NCI-H1930 (cell line): ENCODE measurements at regions not wholly inside any gene's neighbourhood (a gene's known extent, or its start where the extent isn't known, plus 50 kb on each side); places are given as distances from the start of the nearest gene placed in this dataset.
"Not testable (repeated sequence)": the region's sequence is repeated elsewhere in the genome, so short reads cannot be mapped to it uniquely, and the experiment has no call there.

Experiments
- DNase-seq, 2 experiments: peaks; one replicate each; lab custom pipeline; 2025; lab: John Stamatoyannopoulos, UW

DNA sequence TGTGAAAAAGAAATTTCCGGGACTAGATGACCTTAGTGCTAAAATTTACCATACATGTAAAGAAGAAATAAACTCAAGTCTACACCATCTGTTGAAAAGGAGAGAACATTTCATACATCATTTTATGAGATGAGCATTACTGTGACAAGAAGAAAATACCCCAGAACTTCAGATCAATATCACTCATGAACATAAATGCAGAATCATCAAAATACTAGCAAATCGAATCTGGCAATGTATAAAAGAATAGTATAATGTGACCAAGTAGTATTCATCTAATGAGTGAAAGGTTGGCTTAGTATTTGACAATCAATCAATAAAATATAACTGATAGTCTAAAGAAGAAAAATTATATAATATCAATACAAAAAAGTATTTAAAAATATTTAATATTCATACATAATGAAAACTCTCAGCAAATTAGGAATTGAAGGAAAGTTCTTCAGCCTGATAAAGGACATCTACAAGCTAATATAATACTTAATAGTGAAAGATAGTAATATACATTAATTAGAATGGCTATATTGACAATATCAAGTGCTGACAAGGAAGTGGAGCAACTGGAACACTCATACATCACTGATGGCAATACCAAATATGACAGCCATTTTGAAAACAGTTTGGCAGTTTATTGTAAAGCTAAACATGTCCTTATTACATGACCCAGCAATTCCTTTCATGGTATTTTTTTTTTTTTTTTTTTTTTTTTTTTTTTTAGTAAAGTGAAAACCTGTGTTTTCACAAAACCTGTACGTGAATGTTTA lies 231.4 kb upstream of the ZEB2 start:
- DNase-seq, result no peak

GRCh38 chr2:144749188-144749587 lies 229.3 kb upstream of the ZEB2 start:
- DNase-seq, result no peak

DNA sequence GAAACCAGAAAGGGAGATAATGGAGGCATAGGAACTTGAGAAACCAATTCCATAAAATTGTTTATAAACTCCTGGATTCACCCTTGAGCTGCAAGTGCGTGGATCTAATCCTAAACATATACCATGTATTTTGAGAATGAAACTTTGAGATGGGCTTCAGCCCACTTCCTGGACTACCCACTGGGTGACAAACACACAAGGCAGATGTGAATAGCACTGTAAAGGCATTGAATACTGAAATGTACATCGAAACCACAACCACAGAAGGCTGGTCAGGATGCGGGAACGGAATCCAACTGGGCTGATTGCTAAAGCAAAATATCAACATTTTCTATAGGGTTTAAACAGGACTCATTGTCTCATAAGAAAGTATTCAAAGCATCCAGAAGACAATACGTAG lies 228.5 kb upstream of the ZEB2 start:
- no peak for DNase-seq

DNA sequence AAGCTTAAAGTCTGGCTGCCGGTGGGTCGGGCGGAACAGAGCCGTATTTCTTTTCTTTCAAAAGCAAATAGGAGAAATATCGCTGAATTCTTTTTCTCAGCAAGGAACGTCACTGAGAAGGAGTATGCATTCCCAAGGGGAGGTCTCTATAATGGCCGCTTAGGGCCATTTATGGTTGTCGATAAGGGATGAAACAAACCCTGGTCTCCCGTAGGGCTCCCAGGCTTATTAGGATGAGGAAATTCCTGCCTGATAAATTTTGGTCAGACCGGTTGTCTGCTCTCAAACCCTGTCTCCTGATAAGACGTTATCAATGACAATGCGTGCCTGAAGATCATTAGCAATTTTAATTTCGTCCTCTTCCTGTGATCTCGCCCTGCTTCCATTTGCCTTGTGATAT lies 227.7 kb upstream of the ZEB2 start:
- DNase-seq, result no peak

DNA sequence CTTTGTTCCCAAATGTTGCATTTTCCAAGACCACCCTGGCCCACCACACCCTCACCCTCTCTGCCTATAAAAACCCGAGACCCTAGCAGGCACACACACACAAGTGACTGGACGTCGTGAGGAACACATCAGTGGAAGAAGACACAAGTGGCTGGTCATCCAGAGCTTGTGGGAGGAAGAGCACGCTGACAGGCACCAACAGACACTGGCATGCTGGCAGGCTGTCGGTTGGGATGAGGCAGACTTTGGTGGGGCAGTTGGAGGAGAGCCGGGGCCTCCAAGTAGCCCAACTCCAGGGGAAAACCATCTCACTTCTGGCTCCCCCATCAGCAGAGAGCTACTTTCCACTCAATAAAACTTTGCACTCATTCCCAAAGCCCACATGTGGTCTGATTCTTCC lies 225.5 kb upstream of the ZEB2 start:
- no peak for DNase-seq

DNA sequence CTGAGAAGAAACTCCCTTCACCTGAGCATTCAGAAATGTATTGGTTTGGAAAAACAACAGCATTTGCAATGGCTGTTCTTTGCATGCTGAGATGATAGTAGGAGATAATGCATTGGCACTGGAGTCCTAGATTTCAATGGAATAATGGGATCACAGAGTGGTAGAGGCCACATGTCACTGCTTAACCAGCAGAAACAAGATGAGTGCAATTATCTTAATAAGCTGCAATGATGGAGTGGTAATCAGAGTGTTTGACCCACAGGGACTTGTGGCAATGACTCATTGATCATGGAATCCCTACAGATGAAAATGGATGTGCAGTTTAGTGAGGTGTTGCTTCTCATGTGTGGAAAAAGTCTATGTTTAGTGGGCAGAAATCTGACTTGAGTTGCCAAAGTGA lies 218.8 kb upstream of the ZEB2 start:
- no peak for DNase-seq

- no peak for DNase-seq
Measured at GRCh38 chr2:144730711-144731110, 210.8 kb upstream of the ZEB2 start.

DNA sequence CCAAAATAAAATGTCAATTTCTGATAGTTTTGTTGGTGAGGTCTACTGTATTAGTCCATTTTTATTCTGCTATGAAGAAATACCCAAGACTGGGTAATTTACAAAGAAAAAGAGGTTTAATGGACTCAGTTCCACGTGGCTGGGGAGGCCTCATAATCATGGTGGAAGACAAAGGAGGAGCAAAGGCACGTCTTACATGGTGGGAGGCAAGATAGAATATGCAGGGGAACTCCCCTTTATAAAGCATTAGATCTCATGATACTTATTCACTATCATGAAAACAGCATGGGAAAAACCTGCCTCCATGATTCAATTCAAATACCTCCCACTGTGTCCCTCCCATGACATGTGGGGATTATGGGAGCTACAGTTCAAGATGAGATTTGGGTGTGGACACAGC lies 204.5 kb upstream of the ZEB2 start:
- DNase-seq, result not testable (repeated sequence)

DNA sequence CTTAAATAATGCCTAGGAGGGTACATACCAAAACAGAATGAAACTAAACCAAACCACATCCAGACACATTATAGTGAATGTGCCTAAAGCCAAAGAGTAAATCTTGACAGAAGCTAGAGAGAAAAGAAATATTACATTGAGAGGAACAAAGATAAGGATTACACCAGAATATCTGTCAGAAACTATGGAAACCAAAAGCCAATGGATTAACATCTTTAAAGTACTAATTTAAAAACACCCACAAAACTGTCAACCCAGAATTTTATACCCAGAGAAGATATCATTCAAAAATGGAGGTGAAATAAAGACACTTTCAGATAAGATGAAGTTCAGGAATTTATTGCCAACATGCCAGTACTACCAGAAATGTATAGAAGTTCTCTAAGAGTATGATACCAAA lies 198.5 kb upstream of the ZEB2 start:
- DNase-seq, result no peak

DNA sequence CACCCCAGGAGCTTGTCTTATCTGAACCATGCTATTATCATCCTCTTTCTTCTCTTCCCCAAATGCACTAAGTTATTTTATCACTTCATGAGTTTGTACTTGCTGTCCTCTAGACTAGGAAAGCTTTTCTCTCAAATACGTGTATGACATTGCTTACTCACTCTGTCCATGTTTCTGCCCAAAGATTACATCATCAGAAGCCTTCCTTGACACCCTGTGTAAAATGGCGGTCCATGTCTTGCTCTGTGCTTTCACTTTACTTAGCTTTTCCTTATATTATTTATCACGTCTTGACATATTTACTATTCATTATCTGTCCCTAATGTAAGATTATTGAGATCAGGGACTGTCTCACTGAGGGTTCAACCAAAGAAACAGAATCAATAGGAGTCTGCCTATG lies 196.1 kb upstream of the ZEB2 start:
- no peak for DNase-seq

DNA sequence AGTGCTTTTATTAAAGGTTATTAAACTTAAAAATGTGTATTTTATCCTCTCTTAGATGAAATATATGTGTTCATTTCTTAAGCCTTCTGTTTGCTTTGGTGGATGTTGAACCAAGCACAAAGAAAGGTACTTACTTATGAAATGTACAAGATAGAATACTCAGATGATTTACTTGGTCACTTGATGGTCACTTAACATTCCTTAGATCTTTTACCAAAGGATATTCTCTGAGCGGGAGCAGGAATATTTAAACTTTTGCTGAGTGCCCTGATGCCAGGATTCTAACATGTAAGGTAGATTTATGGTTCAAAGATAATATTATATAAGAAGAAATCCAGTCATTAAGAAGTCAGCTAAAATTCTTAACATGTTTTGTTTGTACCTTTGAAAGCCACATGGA lies 193.5 kb upstream of the ZEB2 start:
- DNase-seq, result no peak

DNA sequence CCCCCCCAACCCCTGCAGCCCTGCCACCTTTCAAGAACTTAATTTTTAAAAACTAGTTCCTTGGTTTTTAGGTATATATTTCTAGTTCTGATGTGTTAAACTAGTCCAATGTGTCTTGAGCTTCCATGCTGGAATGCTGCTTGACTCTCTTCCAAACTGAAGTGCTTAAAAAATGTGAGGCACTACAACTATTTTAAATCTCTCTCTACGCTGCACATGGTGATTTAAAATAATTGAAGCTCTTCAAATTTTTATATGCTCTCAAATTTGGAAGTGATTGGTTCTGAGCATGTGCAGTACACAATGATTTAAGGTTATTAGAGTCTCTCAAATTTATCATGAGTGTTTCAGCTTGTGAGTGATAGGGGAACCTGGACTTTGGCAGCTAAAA lies 192.6 kb upstream of the ZEB2 start:
- no peak for DNase-seq

GRCh38 chr2:144711630-144712549 lies 192.0 kb upstream of the ZEB2 start:
- DNase-seq, result no peak

GRCh38 chr2:144711084-144711483 lies 191.2 kb upstream of the ZEB2 start:
- no peak for DNase-seq

DNA sequence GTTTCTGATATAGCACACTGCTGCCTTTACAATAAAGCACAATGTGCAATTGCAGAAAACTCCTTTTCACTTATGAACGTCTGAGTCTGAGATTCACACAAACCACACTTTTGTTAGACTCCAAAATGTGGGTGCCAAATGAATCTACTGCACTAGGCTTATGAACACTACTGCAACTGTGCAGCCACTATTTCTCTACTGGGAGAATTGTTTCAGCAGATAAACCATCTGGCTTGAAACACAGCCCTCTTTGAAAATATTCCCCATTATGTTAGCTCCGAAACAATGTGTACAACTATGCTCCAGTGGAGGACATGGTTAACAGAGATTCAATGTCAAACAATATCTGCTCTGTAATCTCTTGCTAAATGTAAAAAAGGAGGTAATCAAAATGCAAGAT lies 188.7 kb upstream of the ZEB2 start:
- DNase-seq, result no peak

DNA sequence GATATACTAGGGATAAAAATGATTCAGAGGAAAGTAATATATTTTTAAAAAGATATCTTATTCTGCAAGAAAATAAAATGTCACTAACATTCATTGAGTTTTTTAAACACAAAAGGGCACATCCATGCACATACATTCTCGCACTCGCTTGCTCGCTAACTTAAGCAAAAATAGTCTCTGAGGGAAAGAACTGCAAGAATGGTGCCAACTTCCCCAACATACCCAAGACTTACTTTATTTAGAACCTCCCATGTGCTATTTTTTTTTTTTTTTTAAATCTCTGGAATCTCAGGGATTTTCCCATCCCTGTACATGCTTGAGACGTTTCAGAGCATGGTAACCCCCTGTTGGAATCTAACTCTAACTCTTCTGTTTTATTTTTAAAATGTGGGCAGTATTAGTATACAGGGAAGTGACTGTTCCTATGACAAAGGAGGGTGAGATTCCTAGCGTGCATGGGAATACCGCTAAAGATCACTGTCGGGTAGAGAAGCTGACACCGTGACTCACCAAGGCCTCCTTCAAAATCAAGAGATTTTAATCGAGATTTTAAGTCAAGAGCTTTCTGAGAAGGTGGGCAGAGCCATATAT lies 187.9 kb upstream of the ZEB2 start:
- no peak for DNase-seq

GRCh38 chr2:144706647-144707046 lies 186.7 kb upstream of the ZEB2 start:
- no peak for DNase-seq

DNA sequence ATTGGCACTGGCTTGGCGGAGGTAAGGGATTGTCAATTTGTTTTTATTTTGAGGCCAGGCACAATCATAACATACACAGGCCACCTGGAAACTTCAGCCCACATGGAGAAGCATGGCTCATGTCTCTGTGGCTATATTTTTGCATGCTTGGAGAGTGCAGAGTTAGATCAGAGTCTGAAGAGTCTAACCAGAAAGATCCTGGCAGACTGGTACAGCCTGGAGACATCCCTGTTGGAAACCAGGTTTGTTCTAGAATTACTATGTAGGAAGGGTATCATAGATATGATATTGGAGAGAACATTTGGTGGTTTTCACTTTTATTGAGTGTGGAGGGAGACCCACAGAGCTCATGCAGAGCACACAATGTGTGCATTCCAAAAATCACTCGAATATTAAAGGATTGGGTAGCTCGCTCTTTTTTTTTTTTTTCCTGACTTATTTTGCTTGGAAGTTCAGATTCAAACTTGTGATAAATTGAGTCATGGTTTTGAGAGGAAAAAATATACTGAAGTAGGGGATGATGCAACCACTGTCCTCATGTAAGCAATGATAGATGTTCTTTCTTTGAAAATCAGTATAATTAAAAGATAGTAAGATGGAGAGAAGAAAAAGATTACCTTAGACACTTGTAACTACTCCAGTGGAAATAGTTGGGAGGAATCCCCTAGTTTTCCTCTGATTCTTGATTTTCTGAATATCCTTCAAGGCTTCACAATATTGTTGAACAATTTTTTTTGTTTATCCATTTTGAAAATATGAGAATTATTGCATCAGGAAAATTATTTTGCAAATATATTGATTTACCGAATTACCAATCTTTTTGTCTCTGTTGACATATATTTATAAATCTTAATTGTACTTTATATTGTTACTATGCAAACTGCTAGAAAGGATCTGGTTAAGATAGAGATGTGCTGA lies 185.7 kb upstream of the ZEB2 start:
- DNase-seq, result no peak

DNA sequence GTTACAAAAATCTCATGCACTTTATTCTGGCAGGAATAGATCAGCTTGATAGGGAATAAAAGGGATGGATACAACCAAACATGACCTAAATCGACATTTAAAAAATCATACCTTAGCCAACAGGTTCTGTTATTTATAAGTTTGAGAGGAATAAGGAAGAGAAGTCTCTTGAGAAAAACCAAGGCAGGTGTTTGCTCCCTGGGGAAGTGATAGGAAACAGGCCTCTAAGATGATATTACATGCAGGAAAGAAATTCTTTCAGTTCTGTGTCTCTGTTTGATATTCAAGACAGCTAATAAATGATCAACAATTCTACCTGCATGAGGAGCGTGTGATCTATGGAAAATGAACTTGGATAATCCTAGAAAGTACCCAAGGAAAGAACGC lies 184.8 kb upstream of the ZEB2 start:
- DNase-seq, result no peak

- DNase-seq, result no peak
Measured at GRCh38 chr2:144703852-144704708, 184.2 kb upstream of the ZEB2 start.

- DNase-seq, result no peak
Measured at GRCh38 chr2:144702051-144702450, 182.1 kb upstream of the ZEB2 start.
